NOMO-1 (cell line): ENCODE measurements at regions not wholly inside any gene's neighbourhood (a gene's known extent, or its start where the extent isn't known, plus 50 kb on each side); places are given as distances from the start of the nearest gene placed in this dataset.
"Not testable (repeated sequence)": the region's sequence is repeated elsewhere in the genome, so short reads cannot be mapped to it uniquely, and the experiment has no call there.

Experiments
- DNase-seq, 2 experiments: peaks; one replicate each; lab custom pipeline; 2025; ENCODE audit not compliant: unreplicated experiment in 2 of 2; lab: John Stamatoyannopoulos, UW

DNA sequence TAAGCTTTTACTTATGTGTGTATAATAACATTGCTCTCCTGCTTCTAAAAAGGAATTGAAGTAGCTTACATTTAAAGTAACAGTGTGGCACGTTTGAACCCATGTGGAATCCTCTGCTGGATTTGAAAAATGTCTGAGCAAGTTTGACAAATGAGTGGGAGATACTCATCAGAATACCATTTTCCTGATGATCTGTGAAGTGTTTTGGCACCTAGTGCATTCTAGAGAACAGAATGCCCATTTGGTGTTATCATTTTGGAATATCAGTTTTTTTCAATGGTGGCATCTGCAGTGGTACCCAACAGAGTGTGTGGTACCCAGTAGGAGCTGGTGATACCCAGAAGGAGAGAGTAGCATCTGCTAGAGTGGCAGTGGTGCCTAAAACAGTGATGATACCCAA is 471.1 kb downstream of the PLK2 start:
- DNase-seq, result no peak

DNA sequence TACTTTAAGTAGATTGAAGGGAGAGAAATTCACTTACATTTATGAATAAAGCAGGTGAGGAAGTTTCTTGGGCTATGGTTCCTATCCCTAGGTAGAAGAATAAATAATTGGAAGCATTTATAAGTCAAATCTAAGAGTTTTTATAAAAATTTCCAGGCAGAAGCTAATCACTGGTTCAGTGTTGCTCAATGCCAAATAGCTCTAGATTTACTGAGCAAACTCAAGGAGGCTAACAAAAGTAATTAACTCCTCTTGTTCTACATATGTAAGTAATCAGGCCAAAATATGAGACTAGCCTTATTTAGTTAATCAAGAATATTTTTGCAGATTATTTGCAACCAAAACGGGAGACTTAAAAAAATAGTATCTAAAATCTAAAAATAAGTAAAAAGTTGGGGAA is 472.3 kb downstream of the PLK2 start:
- no peak for DNase-seq

DNA sequence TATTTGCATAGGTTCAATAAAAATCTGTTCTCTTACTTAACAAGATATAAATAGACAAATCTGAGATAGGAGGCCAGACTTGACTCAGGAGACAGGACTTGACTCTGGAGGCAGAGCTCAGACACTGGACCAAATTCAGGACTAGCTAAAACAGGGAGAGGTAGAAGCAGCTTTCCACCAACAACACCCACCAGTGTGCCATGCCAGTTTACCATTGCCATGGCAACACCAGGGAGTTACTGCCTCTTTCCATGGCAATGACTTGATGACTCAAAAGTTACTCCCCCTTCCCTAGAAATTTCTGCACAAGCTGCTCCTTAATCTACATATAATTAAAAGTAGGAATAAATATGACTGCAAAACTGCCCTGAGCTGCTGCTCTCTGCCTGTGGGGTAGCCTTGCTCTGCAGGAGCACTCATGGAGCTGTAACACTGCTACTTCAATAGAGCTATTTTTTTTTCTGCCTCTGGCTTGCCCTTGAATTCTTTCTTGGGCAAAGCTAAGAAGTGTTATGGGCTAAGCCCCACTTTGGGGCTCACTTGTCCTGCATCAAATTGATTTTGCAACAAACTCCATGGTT is 473.0 kb downstream of the PLK2 start:
- DNase-seq, result no peak

DNA sequence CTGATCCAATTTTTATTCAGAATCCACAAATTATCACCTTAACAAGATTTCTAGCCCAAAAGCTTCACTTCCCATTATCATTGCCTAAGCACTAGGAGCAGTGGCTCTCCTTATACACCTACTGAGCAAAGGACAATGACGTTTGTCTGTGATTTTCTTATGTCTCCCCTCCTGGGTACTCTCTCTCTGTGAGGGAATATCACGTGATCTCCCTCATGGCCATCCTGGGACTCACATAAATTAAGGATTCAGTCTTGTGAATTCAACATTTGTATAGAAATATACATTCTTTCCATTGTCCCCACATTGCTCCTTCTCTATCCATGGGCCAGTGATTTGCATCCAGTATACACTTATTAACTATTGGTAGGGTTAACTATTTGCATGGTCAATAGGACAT is 476.5 kb downstream of the PLK2 start:
- DNase-seq, result no peak

DNA sequence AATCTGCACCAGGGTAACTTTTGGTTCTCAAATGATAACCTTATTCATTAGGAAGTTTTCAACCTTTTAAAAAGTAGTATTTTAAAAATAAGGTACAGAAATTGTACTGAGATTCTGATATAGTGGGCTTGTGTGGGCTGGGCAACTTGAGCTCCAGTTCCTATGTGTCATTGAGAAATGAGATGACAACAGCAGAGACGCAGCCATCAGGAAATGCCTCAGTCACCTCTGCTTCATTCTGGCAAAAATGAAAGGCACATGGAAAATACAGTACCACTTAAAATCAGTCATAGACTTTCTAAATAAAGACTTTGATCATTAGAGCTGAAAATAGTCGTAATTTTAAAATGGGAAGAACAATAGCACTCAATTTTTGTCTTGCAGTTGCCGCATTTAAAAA is 480.2 kb downstream of the PLK2 start:
- DNase-seq, result no peak

DNA sequence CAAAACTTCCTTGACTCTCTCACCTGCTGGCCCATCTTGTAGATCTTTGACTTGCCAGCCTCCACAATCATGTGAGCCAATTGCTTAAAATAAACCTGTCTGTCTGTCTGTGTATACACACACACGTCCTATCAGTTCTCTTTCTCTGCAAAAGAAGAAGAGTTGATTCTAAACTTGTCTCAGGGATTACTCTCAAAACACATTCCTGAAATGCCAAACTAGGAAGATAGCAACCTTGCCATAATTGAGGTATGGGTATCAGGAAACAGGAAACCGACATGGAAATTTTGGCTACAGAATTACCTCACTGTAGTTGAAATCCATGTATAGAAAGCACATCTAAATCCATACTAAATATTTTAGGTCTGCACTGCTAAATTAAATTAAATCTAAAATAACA is 483.4 kb downstream of the PLK2 start:
- DNase-seq, result no peak

DNA sequence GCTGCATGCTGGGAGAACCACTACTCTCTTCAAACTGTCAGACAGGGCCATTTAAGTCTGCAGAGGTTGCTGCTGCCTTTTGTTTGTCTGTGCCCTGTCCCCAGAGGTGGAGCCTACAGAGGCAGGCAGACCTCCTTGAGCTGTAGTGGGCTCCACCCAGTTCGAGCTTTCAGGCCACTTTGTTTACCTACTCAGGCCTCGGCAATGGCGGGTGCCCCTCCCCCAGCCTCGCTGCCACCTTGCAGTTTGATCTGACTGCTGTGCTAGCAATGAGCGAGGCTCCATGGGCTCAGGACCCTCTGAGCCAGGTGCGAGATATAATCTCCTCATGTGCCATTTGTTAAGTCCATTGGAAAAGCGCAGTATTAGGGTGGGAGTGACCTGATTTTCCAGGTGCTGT is 487.8 kb downstream of the PLK2 start:
- DNase-seq, result not testable (repeated sequence)

DNA sequence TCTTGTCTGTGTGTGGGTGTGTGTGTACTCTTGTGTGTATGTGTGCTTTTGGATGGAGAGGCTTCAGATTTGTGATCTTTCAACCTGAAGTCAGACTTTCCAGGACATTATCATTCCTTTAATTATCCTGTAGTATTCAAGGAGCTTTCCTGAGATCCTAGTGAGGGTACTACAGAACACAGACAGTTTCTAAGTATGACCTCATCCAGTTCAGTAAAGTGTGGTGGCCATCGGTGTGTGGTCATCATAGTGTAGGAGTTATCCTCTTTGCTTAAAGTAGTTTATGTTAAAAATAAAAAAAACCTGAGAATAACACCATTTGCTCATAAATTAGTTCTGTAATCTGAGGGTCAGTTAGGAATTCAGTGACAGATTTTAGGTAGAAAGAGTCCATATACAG is 478.0 kb upstream of the ACTBL2 start:
- no peak for DNase-seq

DNA sequence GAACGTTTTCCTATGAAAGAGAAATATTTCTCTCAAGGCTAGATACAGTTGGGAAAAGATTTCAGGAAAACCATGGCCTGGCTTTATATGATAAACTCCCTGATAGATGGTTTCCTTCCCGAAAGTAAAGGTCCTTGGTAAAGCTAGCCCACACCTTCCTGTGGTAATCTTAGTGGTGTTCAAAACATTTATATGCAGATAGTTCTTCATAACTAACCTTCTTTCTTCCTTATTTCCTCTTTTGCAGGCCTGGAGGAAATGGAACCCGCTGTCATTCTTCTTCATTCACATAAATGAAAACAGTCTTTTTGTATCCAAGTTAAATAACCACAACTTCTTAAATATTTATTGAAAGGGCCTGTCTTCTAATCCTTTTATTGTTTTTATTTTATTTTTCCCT is 474.0 kb upstream of the ACTBL2 start:
- DNase-seq, result no peak

DNA sequence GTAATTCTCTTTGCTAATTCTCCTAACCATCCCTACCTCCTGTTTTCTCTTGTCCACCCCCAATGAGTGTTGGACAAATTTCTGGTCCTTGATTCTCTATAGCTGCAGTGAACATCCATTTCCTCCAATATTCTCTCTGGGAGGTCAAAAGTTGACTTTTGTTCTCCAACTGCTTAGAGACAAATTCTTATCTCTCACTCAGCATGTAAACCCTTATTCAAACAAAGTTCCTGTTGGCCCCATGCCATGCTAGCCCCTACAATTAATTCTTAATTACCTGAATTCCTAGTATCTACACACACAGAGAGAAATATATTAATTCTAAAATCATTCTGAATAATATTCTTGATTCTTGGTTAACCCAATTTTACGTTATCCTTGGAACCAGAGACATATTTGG is 472.9 kb upstream of the ACTBL2 start:
- no peak for DNase-seq

DNA sequence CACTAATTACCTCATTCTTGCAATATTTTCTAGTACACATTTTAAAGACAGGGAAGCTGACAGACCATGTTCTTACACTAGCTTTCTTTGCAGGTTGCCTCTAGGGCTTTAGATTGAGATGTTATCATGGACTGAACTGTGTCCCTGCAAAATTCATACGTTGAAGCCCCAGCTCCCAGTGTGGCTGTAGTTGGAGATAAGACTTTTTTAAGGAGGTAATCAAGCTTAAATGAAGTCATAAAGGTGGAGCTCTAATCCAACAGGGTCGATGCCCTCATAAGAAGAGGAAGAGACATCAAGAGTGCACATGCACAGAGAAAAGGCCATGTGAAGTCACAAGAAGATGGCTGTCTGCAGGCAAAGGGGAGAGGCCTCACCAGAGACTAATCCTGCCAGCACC is 471.2 kb upstream of the ACTBL2 start:
- no peak for DNase-seq

DNA sequence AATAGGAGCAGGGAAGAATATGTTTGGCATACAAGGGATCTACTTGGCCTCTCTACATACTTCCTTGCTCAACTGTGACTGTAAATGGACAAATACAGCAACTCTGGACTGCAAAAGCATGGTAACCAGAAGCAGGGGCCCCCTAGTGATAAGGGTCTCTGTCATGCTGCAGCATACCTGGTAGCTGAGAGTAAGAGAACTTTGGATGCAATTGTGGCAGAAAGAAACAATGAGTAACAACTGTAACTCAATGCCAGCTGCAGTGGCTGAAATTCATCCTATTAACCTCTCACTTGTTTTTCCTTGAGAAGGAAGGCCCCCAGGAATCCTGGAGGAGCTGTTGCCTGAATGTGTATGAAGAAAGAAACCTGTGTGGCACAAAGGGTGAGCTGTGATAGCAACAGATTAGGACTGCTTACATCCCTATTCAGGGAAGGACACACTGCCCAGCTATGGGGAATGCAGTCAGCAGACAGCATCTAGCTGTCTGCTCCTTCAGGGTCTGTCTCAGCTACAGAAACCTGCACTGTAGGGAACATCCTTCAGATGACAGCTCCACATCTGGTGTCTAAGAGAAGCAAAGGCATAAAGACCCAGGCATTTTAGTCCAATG is 468.1 kb upstream of the ACTBL2 start:
- no peak for DNase-seq

DNA sequence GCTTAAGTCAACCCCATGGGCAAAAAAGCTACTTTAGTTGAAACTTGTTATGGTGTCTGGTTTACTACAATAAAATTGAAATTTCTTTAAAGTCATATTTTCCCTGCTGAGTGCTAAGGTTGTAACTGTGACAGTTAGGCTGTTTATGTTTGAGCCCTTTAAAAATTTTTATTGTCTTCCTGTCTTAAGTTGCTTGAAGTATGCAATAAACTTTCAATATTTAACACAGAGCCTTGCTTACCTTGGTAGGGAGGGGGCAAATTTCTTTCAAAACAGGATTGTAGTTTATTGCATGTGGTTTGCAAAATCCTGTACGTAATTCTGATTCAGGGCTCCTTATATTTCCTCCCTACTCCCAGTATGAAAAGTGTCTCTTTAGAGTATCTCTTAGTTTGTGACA is 465.5 kb upstream of the ACTBL2 start:
- DNase-seq, result no peak

DNA sequence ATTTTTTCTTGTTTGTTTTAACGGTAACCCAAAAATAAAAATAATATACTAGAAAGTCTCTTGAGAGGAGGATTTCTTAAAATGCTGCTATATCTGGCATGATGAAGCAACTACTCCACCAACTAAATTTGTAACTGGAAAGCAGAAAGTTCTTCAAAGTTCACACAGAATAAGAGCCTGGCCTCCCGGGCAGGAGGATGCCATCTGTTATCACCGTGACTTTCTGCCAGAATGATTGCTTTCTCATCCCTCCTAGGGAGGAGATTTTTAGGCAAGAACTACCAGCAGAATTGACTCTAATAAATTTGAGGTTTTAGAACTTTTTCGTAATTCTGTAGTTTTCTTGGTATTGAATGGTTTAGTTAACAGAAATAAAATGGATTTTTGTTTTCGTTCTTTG is 464.6 kb upstream of the ACTBL2 start:
- no peak for DNase-seq

DNA sequence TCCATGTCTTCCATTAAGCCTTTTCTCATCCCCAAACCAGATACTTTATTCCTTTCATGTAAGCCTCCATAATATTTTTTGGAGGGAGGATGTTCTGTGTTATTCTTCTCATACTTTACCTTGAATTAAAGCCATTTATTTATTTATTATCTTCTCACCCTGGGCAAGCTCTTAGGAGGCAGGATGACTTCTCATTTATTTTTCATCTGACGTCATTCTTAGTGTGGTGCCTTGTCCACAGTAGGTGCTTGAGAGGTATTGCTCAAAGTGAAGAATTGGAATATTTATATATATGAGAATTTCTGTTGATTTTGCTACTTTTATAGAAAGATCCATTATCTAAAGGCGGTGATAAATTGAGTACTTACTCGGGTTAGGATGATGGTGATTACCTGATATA is 458.3 kb upstream of the ACTBL2 start:
- no peak for DNase-seq

DNA sequence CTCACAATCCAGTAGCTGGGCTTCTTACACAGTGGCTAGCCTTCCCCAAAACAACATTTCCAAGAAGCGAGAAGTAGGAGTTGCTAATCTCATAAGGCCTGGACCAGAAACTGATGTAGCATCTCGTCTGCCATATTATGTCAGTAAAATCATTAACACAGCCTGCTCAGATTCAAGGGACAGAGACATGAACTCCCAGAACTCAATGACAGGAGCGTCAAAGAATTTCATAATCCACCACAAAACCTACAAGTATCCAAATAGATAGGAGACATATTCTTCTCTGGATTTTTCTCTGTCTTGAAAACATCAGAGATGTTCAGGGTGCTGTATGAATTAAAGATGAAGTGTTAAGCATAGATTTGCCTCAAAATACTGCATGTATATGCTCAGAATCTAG is 457.6 kb upstream of the ACTBL2 start:
- no peak for DNase-seq

DNA sequence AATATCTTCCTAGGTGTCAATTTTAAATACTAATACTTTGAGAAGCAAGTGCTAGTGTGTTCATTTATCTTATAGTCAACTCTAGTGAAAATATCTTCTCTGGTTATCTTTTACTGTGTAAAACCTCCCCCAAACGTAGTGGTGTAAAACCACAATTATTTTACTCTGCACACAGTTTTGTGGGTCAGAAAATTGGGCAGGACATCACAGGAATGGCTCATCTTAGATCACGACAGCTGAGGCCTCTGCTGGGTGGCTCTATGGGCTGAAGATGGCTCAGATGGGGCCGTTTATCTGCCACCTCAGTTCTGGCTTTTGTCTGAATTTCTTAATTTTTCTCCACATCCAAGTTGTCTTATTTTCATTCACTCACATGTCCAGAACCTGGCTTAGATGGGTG is 457.2 kb upstream of the ACTBL2 start:
- DNase-seq, result no peak

DNA sequence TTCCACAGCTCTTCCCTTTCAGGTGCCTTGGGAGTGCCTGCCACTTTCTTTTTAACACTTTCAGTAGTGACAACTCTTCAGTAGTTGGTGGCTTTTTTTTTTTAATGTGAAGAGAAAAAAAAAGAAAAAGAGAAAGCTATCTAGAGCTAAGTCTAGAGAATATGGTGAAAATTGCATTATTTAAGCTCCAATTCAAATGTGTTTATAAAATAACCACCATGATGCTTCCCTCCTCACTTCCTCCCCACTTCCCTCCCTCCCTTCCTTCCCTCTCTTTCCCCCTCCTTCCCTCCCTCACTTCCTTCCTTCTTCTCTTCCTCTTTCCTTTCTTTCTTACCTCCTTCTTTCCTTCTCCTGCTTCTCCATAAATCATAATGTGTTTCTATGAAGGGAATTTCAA is 456.7 kb upstream of the ACTBL2 start:
- no peak for DNase-seq

DNA sequence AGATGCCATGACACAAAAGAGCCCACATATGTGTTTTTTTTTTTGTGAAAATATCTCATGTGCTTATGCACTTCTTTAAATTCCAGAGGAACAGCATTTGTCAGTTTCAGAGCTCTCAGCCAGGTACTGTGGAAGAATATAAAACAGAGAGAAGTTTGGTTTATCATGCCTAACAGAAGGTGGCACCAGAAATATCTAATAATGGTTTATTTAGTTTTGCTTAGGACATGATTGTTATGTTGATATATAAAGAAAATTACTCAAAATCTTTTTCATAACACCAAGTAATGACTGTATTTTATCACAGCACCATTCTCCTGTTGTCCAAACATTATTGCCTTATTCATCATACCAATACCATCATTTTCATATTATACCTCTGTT is 455.6 kb upstream of the ACTBL2 start:
- no peak for DNase-seq

DNA sequence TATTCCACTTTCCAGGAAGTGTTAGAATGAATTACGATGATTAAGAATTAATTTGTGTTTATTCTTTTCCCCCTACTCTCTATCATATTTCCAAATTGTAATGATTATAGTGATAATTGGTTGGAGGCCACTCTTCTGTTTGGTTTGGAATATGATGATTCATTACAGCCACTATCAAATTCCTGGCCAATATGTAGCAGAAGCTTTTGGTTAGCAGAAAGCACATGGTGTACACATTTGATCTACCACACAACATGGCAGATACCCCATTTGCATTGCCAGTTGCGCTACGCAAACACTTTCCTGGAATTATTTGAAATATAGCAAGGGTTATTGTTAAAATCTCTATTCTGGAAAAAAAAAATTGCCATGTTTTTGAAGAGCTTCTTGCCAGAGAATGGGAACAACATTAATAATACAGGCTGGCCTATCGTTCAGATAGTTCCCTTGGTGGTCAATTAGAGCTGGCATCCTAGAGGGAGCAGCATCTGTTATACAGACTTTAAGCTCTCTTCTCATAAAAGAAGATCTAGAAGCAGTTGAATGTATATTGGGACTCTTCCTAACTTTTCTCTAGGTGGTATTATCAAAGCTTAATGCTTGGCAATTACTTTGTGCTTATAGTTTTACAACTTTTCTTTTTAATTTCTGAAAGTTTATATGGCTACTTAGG is 455.0 kb upstream of the ACTBL2 start:
- no peak for DNase-seq

DNA sequence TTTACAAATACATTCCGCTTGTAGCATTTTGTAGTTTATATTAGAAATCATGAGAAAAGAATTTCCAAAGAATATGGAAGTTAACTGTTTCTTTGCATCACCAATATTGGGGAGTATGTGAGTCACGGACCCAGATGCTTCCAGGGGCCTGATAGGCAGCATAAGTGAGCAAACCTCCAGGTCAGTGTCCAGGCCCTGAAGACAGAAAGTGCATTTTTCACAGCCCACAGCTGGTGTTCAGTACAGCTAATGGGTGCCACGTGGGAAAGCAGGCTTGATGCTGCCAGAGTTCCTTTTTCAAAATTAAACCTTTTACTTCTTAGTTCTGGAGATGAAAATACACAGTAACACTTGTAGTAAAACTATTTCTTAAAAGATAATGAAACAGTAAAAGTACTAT is 454.4 kb upstream of the ACTBL2 start:
- no peak for DNase-seq

DNA sequence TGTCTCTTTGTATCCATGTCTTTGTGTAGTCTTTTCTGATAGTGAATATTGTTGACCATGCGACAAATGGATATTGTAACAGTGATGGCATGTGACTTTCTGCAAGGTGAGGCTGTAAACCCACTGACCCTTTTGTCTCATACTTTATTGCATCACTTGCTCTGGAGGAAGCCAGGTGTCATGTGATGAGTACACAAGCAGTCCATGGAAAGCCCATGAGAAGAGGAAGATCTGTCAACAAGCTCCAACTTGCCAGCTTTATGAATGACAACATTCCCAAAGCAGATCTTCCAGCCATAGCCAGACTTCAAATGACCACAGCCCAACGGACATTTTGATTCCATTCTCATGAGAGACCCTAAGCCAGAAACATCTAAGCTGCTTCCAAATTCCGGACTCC is 450.1 kb upstream of the ACTBL2 start:
- no peak for DNase-seq

DNA sequence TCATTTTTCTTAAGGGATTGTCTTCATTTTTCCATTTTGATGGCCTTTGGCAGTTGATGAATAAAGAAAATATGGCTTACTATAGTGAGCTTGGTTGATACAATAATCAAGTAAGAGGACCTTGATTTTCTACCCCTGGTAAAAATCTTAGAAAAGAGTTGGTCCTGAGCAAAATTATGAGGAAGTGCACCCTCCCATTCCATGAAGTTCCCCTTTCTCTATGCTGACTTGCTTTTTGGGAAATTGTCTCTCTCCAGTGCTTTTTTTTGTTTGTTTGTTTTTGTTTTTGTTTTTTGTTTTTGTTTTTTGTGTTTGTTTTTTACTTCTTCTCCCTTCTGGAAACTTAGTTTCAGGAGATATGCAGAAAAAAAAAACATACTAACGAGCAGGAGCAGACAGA is 449.2 kb upstream of the ACTBL2 start:
- DNase-seq, result no peak
